ENCODE measurements at regions not wholly inside any gene's neighbourhood (a gene's known extent, or its start where the extent isn't known, plus 50 kb on each side); places are given as distances from the start of the nearest gene placed in this dataset.

GRCh38 chr6:170211404-170212025 is 79.4 kb downstream of the DLL1 start:
- no peaks in the 10 kb centered on the region for H3K4me1 ChIP-seq (ENCODE audit: control insufficient read depth in 1 of 2, insufficient read depth in 2 of 2, low read length in 2 of 2)
- H3K27me3 ChIP-seq (ENCODE audit: insufficient read depth, low read length): no peaks in the 10 kb centered on the region
- no peak for DNase-seq
- H4K91ac ChIP-seq (ENCODE audit: low read depth, low read length): no peak overlapping the region
- H3K36me3 ChIP-seq (ENCODE audit: control insufficient read depth in 1 of 2, insufficient read depth in 2 of 2, low read length in 2 of 2): no peaks in the 10 kb centered on the region
- H4K8ac ChIP-seq (ENCODE audit: low read depth, low read length): no peak overlapping the region
- no peaks in the 10 kb centered on the region for H3K79me1 ChIP-seq (ENCODE audit: low read length)
- H2BK120ac ChIP-seq (ENCODE audit: insufficient read depth, low read length, poor library complexity): no peak overlapping the region
- H2BK12ac ChIP-seq (ENCODE audit: low read length): no peak overlapping the region
- no peak overlapping the region for H4K12ac ChIP-seq (ENCODE audit: low read depth, low read length)
- no peak overlapping the region for H3K4ac ChIP-seq (ENCODE audit: low read depth, low read length)
- H3K79me2 ChIP-seq (ENCODE audit: control insufficient read depth, insufficient read depth, low read length, poor library complexity): no peaks in the 10 kb centered on the region
- no peak overlapping the region for H2AK5ac ChIP-seq (ENCODE audit: low read length)
- H2AFZ ChIP-seq (ENCODE audit: insufficient read depth, low read length, poor library complexity): no peak overlapping the region
- no peak overlapping the region for H3K4me3 ChIP-seq (ENCODE audit: low read depth, low read length)
- no peak overlapping the region for H3K9ac ChIP-seq (ENCODE audit: low read length)
- H3K14ac ChIP-seq (ENCODE audit: low read length): no peak overlapping the region
- H3K23ac ChIP-seq (ENCODE audit: low read length): no peak overlapping the region
- no CpG with 5 or more reads among the region's 14 CpGs for WGBS (ENCODE audit: extremely low coverage, insufficient coverage, insufficient read length)
- H2BK5ac ChIP-seq (ENCODE audit: low read depth, low read length, poor library complexity): no peak overlapping the region
- H3K9me3 ChIP-seq (ENCODE audit: insufficient read depth, low read depth, low read length): peaks cover 4% of the 10 kb centered on the region
- no peak overlapping the region for H3K4me2 ChIP-seq (ENCODE audit: low read length)
- H3K18ac ChIP-seq (ENCODE audit: low read length): no peak overlapping the region
- no peak overlapping the region for H3K27ac ChIP-seq (ENCODE audit: low read depth, low read length)

DNA sequence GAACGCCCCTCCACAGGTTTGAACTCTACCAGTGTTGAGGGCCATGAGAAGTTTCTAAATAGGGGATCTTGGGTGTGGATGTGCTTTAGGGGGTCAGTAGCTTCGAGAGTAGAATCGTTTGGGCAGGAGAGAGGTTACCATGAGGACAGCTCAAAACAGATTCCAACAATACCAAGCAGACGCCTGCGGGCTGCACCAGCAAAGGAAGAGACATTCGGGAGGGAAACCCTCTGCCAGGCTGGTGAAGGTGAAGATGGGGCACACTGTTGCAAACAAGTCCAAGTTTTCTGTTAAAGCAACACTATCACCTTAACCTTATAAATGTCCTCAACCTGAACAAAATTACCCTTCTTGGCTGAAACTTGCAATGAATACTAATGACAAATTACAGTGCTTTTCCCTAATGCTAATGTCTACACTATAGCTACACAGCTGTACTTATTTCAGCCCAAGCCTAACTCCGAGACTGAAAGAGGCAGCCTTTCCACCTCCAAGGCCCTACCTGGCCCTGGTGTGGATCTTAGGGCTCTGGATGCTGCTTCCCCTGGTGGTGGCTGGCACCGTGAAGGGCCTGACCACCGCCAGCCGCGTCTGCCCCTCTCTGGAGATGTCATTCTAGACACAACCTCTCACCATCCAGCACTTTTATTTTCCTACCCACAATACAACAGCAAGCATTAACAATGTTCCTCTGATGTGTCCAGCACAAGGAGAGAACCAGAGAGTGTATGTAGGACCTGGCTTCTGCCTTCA is 80.1 kb downstream of the DLL1 start:
- Histone ChIP-seq H2BK120ac (ENCODE audit: insufficient read depth, low read length, poor library complexity) (no peak overlapping the region), H2AFZ (ENCODE audit: insufficient read depth, low read length, poor library complexity) (no peak overlapping the region), H3K4me1 (ENCODE audit: control insufficient read depth in 1 of 2, insufficient read depth in 2 of 2, low read length in 2 of 2) (no peaks in the 10 kb centered on the region), H4K12ac (ENCODE audit: low read depth, low read length) (no peak overlapping the region), H3K9me3 (ENCODE audit: insufficient read depth, low read depth, low read length) (peaks cover 10% of the 10 kb centered on the region), H3K4me2 (ENCODE audit: low read length) (no peak overlapping the region), H3K27ac (ENCODE audit: low read depth, low read length) (no peak overlapping the region), H3K9ac (ENCODE audit: low read length) (no peak overlapping the region), H3K23ac (ENCODE audit: low read length) (no peak overlapping the region), H3K79me2 (ENCODE audit: control insufficient read depth, insufficient read depth, low read length, poor library complexity) (no peaks in the 10 kb centered on the region), H2AK5ac (ENCODE audit: low read length) (no peak overlapping the region), H3K4me3 (ENCODE audit: low read depth, low read length) (no peak overlapping the region), H2BK12ac (ENCODE audit: low read length) (no peak overlapping the region), H3K14ac (ENCODE audit: low read length) (no peak overlapping the region), H3K27me3 (ENCODE audit: insufficient read depth, low read length) (no peaks in the 10 kb centered on the region), H2BK5ac (ENCODE audit: low read depth, low read length, poor library complexity) (no peak overlapping the region), H4K8ac (ENCODE audit: low read depth, low read length) (no peak overlapping the region), H3K79me1 (ENCODE audit: low read length) (no peaks in the 10 kb centered on the region), H3K36me3 (ENCODE audit: control insufficient read depth in 1 of 2, insufficient read depth in 2 of 2, low read length in 2 of 2) (no peaks in the 10 kb centered on the region), H3K18ac (ENCODE audit: low read length) (no peak overlapping the region), H4K91ac (ENCODE audit: low read depth, low read length) (no peak overlapping the region), H3K4ac (ENCODE audit: low read depth, low read length) (no peak overlapping the region)
- no peak for DNase-seq
- WGBS (ENCODE audit: extremely low coverage, insufficient coverage, insufficient read length): no CpG with 5 or more reads among the region's 11 CpGs

DNA sequence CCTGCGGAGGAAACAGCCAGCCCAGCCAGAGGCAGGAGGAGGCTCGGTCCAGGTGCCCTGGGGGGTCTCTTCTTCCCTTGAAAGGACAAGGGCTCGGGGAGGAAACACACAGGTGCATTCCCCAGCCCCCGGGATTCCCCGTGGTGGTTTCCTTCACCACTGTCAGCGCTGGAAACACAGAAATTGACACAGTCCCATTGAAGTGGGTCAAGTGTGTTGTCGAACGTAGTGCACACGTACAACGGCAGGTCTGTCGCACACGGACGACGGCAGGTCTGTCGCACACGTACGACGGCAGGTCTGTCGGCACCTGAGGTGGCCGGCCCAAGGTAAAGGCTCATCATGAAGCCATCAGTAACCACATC is 80.9 kb downstream of the DLL1 start:
- Histone ChIP-seq H3K4me2 (ENCODE audit: low read length) (no peak overlapping the region), H3K9ac (ENCODE audit: low read length) (no peak overlapping the region), H3K27me3 (ENCODE audit: insufficient read depth, low read length) (no peaks in the 10 kb centered on the region), H3K4me1 (ENCODE audit: control insufficient read depth in 1 of 2, insufficient read depth in 2 of 2, low read length in 2 of 2) (no peaks in the 10 kb centered on the region), H3K27ac (ENCODE audit: low read depth, low read length) (no peak overlapping the region), H3K4me3 (ENCODE audit: low read depth, low read length) (no peak overlapping the region), H3K79me1 (ENCODE audit: low read length) (no peaks in the 10 kb centered on the region), H4K91ac (ENCODE audit: low read depth, low read length) (no peak overlapping the region), H3K79me2 (ENCODE audit: control insufficient read depth, insufficient read depth, low read length, poor library complexity) (no peaks in the 10 kb centered on the region), H2BK12ac (ENCODE audit: low read length) (no peak overlapping the region), H3K18ac (ENCODE audit: low read length) (no peak overlapping the region), H2AK5ac (ENCODE audit: low read length) (no peak overlapping the region), H3K4ac (ENCODE audit: low read depth, low read length) (no peak overlapping the region), H3K36me3 (ENCODE audit: control insufficient read depth in 1 of 2, insufficient read depth in 2 of 2, low read length in 2 of 2) (no peaks in the 10 kb centered on the region), H2BK5ac (ENCODE audit: low read depth, low read length, poor library complexity) (no peak overlapping the region), H2BK120ac (ENCODE audit: insufficient read depth, low read length, poor library complexity) (no peak overlapping the region), H3K9me3 (ENCODE audit: insufficient read depth, low read depth, low read length) (peaks cover 10% of the 10 kb centered on the region), H3K14ac (ENCODE audit: low read length) (no peak overlapping the region), H2AFZ (ENCODE audit: insufficient read depth, low read length, poor library complexity) (no peak overlapping the region), H4K8ac (ENCODE audit: low read depth, low read length) (no peak overlapping the region), H4K12ac (ENCODE audit: low read depth, low read length) (no peak overlapping the region), H3K23ac (ENCODE audit: low read length) (no peak overlapping the region)
- WGBS (ENCODE audit: extremely low coverage, insufficient coverage, insufficient read length): no CpG with 5 or more reads among the region's 20 CpGs
- DNase-seq: no peak

DNA sequence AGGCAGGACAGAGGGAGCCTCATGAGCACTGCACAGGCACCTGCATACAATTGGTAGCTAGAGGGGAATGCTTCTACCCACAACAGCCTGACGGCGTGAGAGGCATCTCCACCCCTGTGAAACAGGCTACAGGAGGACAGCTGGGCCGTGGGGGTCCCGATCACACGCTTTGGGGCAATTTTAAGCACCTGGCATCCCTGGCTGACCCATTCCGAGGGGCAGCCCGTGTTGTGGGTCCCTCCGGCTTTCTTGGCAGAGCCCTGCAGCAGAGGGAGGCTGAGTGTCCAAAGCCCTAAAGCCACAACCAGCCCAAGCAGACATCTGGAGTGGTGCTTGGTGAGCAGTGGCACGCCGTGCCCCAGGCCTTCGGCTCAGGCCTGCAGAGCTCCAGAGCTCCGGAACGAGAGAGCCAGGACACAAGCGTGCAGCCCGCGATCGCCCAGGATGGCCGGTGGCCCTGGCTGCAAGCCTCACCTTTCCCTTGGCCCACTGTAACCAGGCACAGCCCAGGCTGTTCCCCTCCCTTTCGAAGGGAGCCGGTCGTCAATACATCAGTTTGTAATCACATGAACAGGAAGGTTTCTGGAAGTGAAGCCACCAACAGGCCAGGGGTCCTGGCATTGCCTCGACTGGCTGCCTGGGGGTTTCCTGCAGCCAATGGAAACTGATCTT is 81.4 kb downstream of the DLL1 start:
- no peaks in the 10 kb centered on the region for H3K79me2 ChIP-seq (ENCODE audit: control insufficient read depth, insufficient read depth, low read length, poor library complexity)
- no peak overlapping the region for H2AFZ ChIP-seq (ENCODE audit: insufficient read depth, low read length, poor library complexity)
- no CpG with 5 or more reads among the region's 22 CpGs for WGBS (ENCODE audit: extremely low coverage, insufficient coverage, insufficient read length)
- no peak overlapping the region for H4K8ac ChIP-seq (ENCODE audit: low read depth, low read length)
- no peak overlapping the region for H2BK120ac ChIP-seq (ENCODE audit: insufficient read depth, low read length, poor library complexity)
- H3K79me1 ChIP-seq (ENCODE audit: low read length): no peaks in the 10 kb centered on the region
- no peaks in the 10 kb centered on the region for H3K27me3 ChIP-seq (ENCODE audit: insufficient read depth, low read length)
- DNase-seq: no peak
- no peak overlapping the region for H3K9ac ChIP-seq (ENCODE audit: low read length)
- no peak overlapping the region for H3K23ac ChIP-seq (ENCODE audit: low read length)
- H3K36me3 ChIP-seq (ENCODE audit: control insufficient read depth in 1 of 2, insufficient read depth in 2 of 2, low read length in 2 of 2): no peaks in the 10 kb centered on the region
- H3K4me2 ChIP-seq (ENCODE audit: low read length): no peak overlapping the region
- H3K18ac ChIP-seq (ENCODE audit: low read length): no peak overlapping the region
- H3K4me1 ChIP-seq (ENCODE audit: control insufficient read depth in 1 of 2, insufficient read depth in 2 of 2, low read length in 2 of 2): no peaks in the 10 kb centered on the region
- no peak overlapping the region for H3K27ac ChIP-seq (ENCODE audit: low read depth, low read length)
- H3K14ac ChIP-seq (ENCODE audit: low read length): no peak overlapping the region
- no peak overlapping the region for H3K4ac ChIP-seq (ENCODE audit: low read depth, low read length)
- H3K9me3 ChIP-seq (ENCODE audit: insufficient read depth, low read depth, low read length): peaks cover 10% of the 10 kb centered on the region
- H2AK5ac ChIP-seq (ENCODE audit: low read length): no peak overlapping the region
- no peak overlapping the region for H2BK5ac ChIP-seq (ENCODE audit: low read depth, low read length, poor library complexity)
- no peak overlapping the region for H3K4me3 ChIP-seq (ENCODE audit: low read depth, low read length)
- H4K12ac ChIP-seq (ENCODE audit: low read depth, low read length): no peak overlapping the region
- no peak overlapping the region for H2BK12ac ChIP-seq (ENCODE audit: low read length)
- H4K91ac ChIP-seq (ENCODE audit: low read depth, low read length): no peak overlapping the region

Measured in trophoblast cell (in vitro differentiated cells and primary cell).